PC-9 (cell line): ENCODE measurements at regions not wholly inside any gene's neighbourhood (a gene's known extent, or its start where the extent isn't known, plus 50 kb on each side); places are given as distances from the start of the nearest gene placed in this dataset.

Experiments used
- CTCF ChIP-seq: fragments of 200-600 bp; sonication (generic); conservative IDR thresholded peaks from 2 replicates; pipeline ENCODE4 v1.6.1; 2017; ENCODE audit warnings: mixed run types, antibody characterized with exemption, mild to moderate bottlenecking, moderate library complexity
- EZH2 ChIP-seq: fragments of 200-600 bp; sonication (generic); IDR thresholded peaks from 2 replicates; pipeline ENCODE4 v1.8.0; 2017; ENCODE audit warnings: antibody characterized with exemption, low read depth

- TF ChIP-seq CTCF = no peak
- TF ChIP-seq EZH2 = no peak
Measured at GRCh38 chr6:15818044-15818443, 155.2 kb upstream of the DTNBP1 start.
